Fibroblast of villous mesenchyme (primary cell): ENCODE measurements at regions not wholly inside any gene's neighbourhood (a gene's known extent, or its start where the extent isn't known, plus 50 kb on each side); places are given as distances from the start of the nearest gene placed in this dataset.
"Not testable (repeated sequence)": the region's sequence is repeated elsewhere in the genome, so short reads cannot be mapped to it uniquely, and the experiment has no call there.

Experiments used
- DNase-seq: peaks from one replicate; pipeline ENCODE4 v3.0.0-alpha.2; 2010; ENCODE audit warnings: low read depth
- H3K4me3 ChIP-seq: 2 replicates; pipeline ENCODE4 v1.5.1; 2011; ENCODE audit warnings: low read depth, mild to moderate bottlenecking, low read length
- TF ChIP-seq, protein P1 (sequence below): IDR thresholded peaks from 2 replicates; pipeline ENCODE4 v1.5.1; 2012; ENCODE audit warnings: low read depth, mild to moderate bottlenecking, low read length; ENCODE audit not compliant: insufficient read depth

DNA sequence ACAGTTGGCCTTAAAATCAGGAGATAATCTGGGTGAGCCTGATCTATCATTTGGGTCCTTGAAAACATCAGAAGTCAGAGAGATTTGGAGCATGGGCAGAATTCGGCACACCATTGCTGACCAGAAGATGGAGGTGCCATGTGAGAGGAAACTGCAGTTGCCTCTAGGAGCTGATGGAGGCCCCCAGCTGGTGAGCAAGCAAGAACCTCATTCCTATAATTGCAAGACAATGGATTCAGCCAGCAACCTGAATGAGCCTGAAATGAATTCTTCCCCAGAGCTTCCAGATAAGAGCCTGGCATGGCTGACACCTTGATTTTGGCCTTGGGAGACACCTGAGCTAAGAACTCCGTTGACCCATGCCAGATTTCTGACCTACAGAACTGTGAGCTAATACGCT is 76.3 kb upstream of the FYN start:
- TF ChIP-seq, protein P1, sequence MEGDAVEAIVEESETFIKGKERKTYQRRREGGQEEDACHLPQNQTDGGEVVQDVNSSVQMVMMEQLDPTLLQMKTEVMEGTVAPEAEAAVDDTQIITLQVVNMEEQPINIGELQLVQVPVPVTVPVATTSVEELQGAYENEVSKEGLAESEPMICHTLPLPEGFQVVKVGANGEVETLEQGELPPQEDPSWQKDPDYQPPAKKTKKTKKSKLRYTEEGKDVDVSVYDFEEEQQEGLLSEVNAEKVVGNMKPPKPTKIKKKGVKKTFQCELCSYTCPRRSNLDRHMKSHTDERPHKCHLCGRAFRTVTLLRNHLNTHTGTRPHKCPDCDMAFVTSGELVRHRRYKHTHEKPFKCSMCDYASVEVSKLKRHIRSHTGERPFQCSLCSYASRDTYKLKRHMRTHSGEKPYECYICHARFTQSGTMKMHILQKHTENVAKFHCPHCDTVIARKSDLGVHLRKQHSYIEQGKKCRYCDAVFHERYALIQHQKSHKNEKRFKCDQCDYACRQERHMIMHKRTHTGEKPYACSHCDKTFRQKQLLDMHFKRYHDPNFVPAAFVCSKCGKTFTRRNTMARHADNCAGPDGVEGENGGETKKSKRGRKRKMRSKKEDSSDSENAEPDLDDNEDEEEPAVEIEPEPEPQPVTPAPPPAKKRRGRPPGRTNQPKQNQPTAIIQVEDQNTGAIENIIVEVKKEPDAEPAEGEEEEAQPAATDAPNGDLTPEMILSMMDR: no peak
- H3K4me3 ChIP-seq: no peak overlapping the region
- DNase-seq: no peak

DNA sequence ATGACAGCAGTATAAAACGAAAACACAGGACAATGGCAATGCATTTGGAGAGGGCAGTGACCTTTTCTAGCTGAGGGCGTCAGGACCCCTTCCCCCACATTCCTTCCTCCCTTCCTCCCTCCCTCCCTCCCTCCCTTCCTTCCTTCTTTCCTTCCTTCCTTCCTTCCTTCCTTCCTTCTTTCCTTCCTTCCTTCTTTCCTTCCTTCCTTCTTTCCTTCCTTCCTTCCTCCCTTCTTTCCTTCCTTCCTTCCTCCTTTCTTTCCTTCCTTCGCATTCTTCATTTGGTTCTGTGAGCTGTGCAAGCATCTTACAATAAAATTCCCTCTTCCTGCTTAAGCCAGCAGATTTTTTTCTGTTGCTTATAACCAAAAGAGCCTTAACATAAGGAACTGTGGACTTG is 76.7 kb upstream of the FYN start:
- not testable (repeated sequence) for DNase-seq, H3K4me3 ChIP-seq

DNA sequence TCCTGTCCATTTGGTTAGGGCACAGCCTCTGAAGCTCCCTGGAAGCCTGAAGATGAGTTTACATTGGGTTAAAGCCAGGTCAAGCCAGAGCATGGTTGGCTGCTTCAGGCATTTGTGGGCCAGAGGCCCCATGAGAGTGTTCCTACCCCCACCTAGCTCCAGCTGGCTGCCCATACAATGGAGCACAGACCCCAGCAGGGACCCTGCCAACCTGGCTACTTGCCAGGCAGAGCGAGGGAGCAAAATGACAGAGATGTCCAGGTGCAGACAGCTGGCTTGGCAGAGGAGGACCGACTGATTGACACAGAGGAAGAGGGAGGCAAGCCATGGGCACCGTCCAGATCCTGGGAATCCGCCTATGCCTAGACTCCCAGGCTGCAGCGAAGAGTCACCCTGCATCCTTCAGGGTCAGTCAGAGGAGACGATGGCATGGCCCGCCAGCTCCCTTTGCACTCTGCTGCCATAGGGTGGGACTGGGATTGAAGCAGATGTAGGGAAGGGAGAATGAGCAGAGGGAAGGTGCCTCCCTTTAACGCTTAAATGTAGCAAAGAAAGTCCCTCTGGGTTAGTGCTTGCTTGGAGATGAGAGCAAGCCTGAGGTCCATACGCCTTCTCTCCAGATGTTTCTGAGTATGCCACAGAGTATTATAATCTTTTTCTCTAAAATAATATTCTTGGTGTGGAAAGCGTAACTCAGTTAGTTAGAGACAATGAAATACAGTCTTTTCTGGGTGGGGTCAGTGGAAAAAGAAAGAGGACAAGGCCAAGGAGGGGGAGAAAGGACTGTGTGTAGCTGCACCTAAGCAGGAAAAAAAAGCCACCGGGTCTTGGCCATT is 77.6 kb upstream of the FYN start:
- no peak for DNase-seq
- TF ChIP-seq, protein P1: no peak
- no peak overlapping the region for H3K4me3 ChIP-seq

DNA sequence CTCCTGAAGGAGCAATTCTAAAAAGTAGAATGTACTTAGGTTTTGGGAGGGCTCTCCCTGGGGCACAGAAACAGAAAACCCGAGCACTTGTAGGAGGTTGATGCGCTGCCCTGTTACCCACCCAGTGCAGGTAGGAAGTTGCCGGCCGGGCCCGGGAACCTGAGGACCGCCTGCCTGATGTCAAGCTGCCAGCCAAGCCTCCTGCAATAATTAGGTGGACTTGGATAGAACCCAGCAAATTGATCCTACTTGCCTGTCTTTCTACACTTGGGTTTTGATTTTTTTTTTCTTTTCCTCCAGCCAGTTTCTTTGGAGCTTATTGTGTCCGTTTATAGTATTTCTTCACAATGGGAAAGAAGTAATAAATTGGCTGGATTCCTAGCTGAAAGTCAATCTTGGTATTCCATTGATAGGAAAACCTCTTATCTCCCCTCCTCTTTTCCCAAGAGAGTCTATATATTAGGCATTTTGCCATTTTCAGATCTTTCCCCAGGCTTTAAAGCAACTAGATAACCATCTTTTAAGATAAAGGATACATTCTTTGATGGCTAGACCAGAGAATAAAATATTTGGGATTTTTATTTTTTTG is 78.3 kb upstream of the FYN start:
- no peak overlapping the region for H3K4me3 ChIP-seq
- no peak for DNase-seq

DNA sequence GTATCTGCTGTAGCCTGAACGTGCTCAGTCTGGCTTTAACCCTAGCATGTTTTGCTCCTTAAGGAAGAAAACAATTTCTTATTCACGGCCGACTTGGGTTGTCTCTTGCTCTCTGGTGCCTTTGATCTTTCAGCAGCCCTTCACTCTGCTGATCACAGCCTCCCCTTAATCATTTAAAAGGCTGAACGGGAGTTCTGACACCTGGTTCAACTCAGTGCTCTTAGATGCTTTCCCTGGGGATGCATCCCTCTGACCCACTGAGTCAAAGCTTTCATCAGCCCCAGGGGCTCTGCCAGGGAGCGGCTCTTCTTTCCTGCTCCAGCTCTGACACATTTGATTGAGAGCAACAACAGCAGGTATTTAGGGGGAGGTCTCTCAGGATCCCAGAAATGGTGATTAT is 79.0 kb upstream of the FYN start:
- no peak overlapping the region for H3K4me3 ChIP-seq
- DNase-seq: no peak
- TF ChIP-seq, protein P1: no peak

More for the DNA sequence above, 78.3 kb upstream of the FYN start:
- TF ChIP-seq, protein P1: no peak

DNA sequence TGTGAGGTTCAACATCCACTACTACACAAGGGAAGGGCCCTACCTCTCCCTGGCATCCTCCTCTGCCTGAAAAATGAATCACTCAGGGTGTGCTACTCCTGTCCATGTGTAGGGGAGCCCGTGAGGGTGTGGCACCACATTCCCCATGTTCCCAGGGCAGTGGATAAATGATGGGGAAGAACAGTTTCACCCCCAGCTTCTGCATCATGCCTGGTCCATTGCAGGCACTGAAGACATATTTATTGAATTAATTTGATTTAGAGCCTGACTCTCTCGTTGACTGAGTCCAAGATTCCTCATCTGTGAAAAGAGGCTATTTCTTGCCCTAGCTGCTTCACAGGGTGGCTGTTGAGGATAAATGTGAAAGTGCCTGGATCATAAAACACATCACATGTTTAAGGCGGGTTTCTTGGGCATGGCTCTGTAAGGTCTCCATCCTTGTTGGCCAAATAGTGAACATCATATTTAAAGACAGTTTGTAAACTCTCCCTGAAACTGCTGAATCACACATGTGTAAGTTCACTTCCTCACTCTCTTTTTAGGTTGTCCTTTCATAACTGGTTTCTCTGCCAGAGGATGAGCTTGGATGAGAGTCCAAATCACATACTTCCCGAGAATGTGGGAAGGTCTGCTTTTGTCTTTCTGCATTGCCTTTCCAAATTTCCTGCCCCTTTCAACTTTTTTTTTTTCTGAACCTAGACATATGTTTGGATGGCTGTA is 79.7 kb upstream of the FYN start:
- no peak overlapping the region for H3K4me3 ChIP-seq
- no peak for DNase-seq
- TF ChIP-seq, protein P1: no peak

DNA sequence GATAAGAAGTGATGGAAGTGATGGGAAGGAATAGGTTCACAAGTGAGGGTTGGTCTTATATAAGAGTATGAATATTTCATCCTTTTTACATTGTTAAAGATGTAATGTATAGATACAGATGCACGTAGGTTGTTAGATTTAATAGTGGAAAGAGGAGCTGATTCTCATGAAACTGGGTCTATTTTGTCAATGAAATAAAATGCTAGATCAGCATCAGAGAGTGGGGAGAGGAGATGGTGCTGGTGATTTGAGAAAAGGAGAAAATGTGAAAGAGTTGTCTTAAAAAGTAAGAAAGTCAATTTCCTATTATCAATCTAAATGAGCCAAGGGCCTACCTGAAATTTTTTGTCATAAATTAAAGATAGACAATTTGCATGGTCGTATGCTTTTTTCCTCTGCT is 82.8 kb upstream of the FYN start:
- no peak for DNase-seq
- TF ChIP-seq, protein P1: no peak
- no peak overlapping the region for H3K4me3 ChIP-seq
